DND-41 (cell line): ENCODE measurements at regions not wholly inside any gene's neighbourhood (a gene's known extent, or its start where the extent isn't known, plus 50 kb on each side); places are given as distances from the start of the nearest gene placed in this dataset.

Experiments
- CTCF ChIP-seq: IDR thresholded peaks from 2 replicates; pipeline ENCODE4 v1.5.1; 2012; ENCODE audit warnings: borderline replicate concordance, low read length, moderate library complexity, mild to moderate bottlenecking; ENCODE audit not compliant: poor library complexity, severe bottlenecking; ENCODE audit errors: extremely low read depth
- EZH2 ChIP-seq: IDR thresholded peaks from 3 replicates; pipeline ENCODE4 v1.6.1; 2012; ENCODE audit warnings: borderline replicate concordance, low read depth, mild to moderate bottlenecking, moderate library complexity, low read length, inconsistent platforms; ENCODE audit not compliant: severe bottlenecking

DNA sequence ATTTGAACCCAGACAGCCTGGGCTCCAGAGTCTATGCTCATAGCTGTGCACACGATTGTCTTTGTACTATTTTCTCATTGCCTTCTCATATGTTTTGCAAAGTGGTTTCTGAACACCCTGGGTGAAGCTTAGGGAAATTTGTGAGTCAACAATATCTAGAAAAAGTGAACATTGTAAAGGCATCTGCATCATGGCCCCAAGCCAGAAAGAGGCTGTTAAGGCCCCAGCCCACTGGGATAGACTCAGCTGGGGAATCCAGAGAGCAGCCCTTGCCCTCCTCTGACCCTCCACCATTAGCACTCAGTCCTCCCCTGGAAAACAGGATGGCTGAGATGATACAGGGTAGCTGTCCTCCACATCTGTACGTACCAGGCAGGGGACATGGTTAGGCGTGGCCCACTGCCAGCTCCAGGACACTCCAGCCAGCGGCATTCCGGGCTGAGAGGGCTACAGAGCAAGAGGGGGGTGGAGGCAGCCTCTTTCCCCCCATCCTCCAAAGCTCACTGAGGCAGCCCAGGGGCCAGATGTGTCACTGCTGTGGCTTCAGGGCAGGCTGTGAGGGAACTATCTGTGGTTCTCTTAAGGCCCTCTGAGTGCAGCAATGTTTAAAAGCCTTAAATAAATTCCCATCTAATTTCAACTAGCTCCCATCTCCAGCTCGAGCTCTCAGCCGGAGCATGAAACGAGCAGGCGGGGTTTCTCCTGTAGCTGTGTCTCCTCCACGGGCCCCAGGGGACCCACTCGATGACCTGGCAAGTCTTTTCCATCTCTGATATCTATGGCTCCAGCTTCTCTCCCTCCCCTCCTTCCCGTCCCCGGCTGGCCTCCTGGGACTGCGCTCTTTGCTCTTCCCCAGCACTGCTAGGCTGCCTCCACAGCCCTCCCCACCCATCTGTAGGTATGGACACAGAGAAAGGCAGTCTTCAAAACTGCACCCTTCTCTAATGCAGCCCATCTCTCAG lies 209.4 kb upstream of the LRFN2 start:
- no peak for TF ChIP-seq CTCF
- TF ChIP-seq EZH2: no peak
